ENCODE measurements at regions not wholly inside any gene's neighbourhood (a gene's known extent, or its start where the extent isn't known, plus 50 kb on each side); places are given as distances from the start of the nearest gene placed in this dataset.

GRCh38 chr13:54884682-54885081, 1856.1 kb downstream of the OLFM4 start:
- Histone ChIP-seq H3K27me3 (replicated peaks; ENCODE audit: control insufficient read depth, insufficient read depth, low read length) (no peaks in the 10 kb centered on the region), H3K4me3 (replicated peaks; ENCODE audit: low read depth, low read length) (no peak overlapping the region), H3K36me3 (ENCODE audit: control insufficient read depth, insufficient read depth, low read length) (no peaks in the 10 kb centered on the region)
- TF ChIP-seq, protein P1, sequence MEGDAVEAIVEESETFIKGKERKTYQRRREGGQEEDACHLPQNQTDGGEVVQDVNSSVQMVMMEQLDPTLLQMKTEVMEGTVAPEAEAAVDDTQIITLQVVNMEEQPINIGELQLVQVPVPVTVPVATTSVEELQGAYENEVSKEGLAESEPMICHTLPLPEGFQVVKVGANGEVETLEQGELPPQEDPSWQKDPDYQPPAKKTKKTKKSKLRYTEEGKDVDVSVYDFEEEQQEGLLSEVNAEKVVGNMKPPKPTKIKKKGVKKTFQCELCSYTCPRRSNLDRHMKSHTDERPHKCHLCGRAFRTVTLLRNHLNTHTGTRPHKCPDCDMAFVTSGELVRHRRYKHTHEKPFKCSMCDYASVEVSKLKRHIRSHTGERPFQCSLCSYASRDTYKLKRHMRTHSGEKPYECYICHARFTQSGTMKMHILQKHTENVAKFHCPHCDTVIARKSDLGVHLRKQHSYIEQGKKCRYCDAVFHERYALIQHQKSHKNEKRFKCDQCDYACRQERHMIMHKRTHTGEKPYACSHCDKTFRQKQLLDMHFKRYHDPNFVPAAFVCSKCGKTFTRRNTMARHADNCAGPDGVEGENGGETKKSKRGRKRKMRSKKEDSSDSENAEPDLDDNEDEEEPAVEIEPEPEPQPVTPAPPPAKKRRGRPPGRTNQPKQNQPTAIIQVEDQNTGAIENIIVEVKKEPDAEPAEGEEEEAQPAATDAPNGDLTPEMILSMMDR (IDR thresholded peaks at IDR 0.05; ENCODE audit: insufficient read depth, low read length, poor library complexity, severe bottlenecking): no peak
- no peak for DNase-seq (ENCODE audit: extremely low read depth, insufficient read length)

GRCh38 chr13:54890976-54891375, 1862.4 kb downstream of the OLFM4 start:
- no peak for DNase-seq (ENCODE audit: extremely low read depth, insufficient read length)
- H3K4me3 ChIP-seq (replicated peaks; ENCODE audit: low read depth, low read length): no peak overlapping the region
- H3K27me3 ChIP-seq (replicated peaks; ENCODE audit: control insufficient read depth, insufficient read depth, low read length): no peaks in the 10 kb centered on the region
- no peaks in the 10 kb centered on the region for H3K36me3 ChIP-seq (ENCODE audit: control insufficient read depth, insufficient read depth, low read length)
- TF ChIP-seq, protein P1 (IDR thresholded peaks at IDR 0.05; ENCODE audit: insufficient read depth, low read length, poor library complexity, severe bottlenecking): no peak

- Histone ChIP-seq H3K4me3 (replicated peaks; ENCODE audit: low read depth, low read length) (no peak overlapping the region), H3K36me3 (ENCODE audit: control insufficient read depth, insufficient read depth, low read length) (no peaks in the 10 kb centered on the region), H3K27me3 (replicated peaks; ENCODE audit: control insufficient read depth, insufficient read depth, low read length) (no peaks in the 10 kb centered on the region)
- TF ChIP-seq, protein P1 (IDR thresholded peaks at IDR 0.05; ENCODE audit: insufficient read depth, low read length, poor library complexity, severe bottlenecking): no peak
- DNase-seq (ENCODE audit: extremely low read depth, insufficient read length): no peak
Observed at GRCh38 chr13:54901316-54901715, 1872.7 kb downstream of the OLFM4 start.

DNA sequence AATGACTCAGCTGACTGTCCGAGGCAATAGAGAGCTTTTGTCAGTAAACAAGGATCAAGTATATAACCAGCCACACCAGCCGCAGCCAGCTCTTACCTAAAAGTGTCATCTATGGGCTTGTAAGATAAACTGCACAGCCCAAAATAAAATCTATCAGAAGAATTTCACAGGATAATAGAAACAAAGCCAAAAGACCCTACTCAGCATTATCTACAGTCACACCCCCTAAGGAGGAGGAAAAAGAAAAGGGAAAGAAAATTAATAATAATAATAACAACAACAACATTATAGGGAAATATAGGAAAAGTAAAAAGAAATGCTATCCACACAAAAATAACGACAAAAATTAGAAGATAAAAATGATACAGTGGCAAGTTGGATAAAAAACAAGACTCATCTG, 1883.8 kb downstream of the OLFM4 start:
- no peak for DNase-seq (ENCODE audit: extremely low read depth, insufficient read length)
- no peaks in the 10 kb centered on the region for H3K36me3 ChIP-seq (ENCODE audit: control insufficient read depth, insufficient read depth, low read length)
- no peaks in the 10 kb centered on the region for H3K27me3 ChIP-seq (replicated peaks; ENCODE audit: control insufficient read depth, insufficient read depth, low read length)
- TF ChIP-seq, protein P1 (IDR thresholded peaks at IDR 0.05; ENCODE audit: insufficient read depth, low read length, poor library complexity, severe bottlenecking): no peak
- no peak overlapping the region for H3K4me3 ChIP-seq (replicated peaks; ENCODE audit: low read depth, low read length)

DNA sequence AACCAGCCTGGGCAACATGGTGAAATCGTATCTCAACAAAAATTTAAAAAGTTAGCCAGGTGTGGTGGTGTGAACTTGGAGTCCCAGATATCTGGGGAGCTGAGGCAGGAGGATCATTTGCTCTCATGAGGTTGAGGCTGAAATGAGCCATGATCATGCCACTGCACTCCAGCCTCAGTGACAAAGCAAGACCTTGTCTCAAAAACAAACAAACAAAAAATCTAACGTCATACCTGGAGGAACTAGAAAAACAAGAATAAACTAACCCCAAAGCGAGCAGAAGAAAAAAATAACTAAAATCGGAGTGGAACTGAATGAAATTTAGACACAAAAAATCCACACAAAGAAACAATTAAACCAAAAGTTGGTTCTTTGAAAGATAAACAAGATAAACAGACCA, 1885.1 kb downstream of the OLFM4 start:
- DNase-seq (ENCODE audit: extremely low read depth, insufficient read length): no peak
- Histone ChIP-seq H3K4me3 (replicated peaks; ENCODE audit: low read depth, low read length) (no peak overlapping the region), H3K36me3 (ENCODE audit: control insufficient read depth, insufficient read depth, low read length) (no peaks in the 10 kb centered on the region), H3K27me3 (replicated peaks; ENCODE audit: control insufficient read depth, insufficient read depth, low read length) (no peaks in the 10 kb centered on the region)
- TF ChIP-seq, protein P1 (IDR thresholded peaks at IDR 0.05; ENCODE audit: insufficient read depth, low read length, poor library complexity, severe bottlenecking): no peak

- Histone ChIP-seq H3K36me3 (ENCODE audit: control insufficient read depth, insufficient read depth, low read length) (no peaks in the 10 kb centered on the region), H3K27me3 (replicated peaks; ENCODE audit: control insufficient read depth, insufficient read depth, low read length) (no peaks in the 10 kb centered on the region), H3K4me3 (replicated peaks; ENCODE audit: low read depth, low read length) (no peak overlapping the region)
- no peak for DNase-seq (ENCODE audit: extremely low read depth, insufficient read length)
- TF ChIP-seq, protein P1 (IDR thresholded peaks at IDR 0.05; ENCODE audit: insufficient read depth, low read length, poor library complexity, severe bottlenecking): no peak
Observed at GRCh38 chr13:54927538-54927937, 1898.9 kb downstream of the OLFM4 start.

Measured in GM06990 (cell line).